HepG2 (cell line): ENCODE measurements at regions not wholly inside any gene's neighbourhood (a gene's known extent, or its start where the extent isn't known, plus 50 kb on each side); places are given as distances from the start of the nearest gene placed in this dataset.

Source experiments
- ATAC-seq: fragments of 200-7000 bp; cut with Tn5 transposase; 3 replicates; pipeline ENCODE4 v1.9.1; 2020; ENCODE audit warnings: mild to moderate bottlenecking, moderate library complexity
- BruUV-seq: library from RNA; stranded (reverse); fragments of 400-500 nt; replicated peaks from 2 replicates; lab custom pipeline; 2021; lab: Mats Ljungman, UMichigan
- CTCF ChIA-PET: fragments of 300-600 bp; formaldehyde crosslinking; extraction: SDS; loops from one replicate; lab custom pipeline; 2021; ENCODE audit warnings: low total read pairs, inconsistent platforms, low intra/inter-chr PET ratio; lab: Yijun Ruan, JAX
- POLR2A ChIA-PET: fragments of 350-600 bp; sonication (Branson Sonifier 250); formaldehyde crosslinking; loops from one replicate; lab custom pipeline; 2020; ENCODE audit warnings: antibody characterized with exemption, inconsistent platforms; lab: Yijun Ruan, JAX
- DNase-seq: peaks from one replicate; pipeline ENCODE4 v3.0.0-alpha.2; 2015; ENCODE audit warnings: low spot score
- FAIRE-seq: peaks from 3 replicates; lab custom pipeline; 2011; peaks lifted over from hg19 to GRCh38; lab: Jason Lieb, UNC
- H2AFZ ChIP-seq: one replicate; pipeline ENCODE4 v1.6.1; 2011; ENCODE audit warnings: low read length, inconsistent platforms
- H3K27ac ChIP-seq: fragments of 300-600 bp; 3 replicates; pipeline ENCODE4 v1.8.0; 2011; ENCODE audit warnings: mixed run types, mild to moderate bottlenecking, mixed read lengths, low read length, inconsistent platforms; ENCODE audit not compliant: insufficient read depth; ENCODE audit errors: extremely low read length
- H3K27me3 ChIP-seq, 2 experiments: fragments of 200-600 bp in 1 of 2; 2 replicates in 1 of 2; 3 replicates in 1 of 2; pipeline versions ENCODE4 v1.6.0 to v1.8.0; 2011; ENCODE audit warnings: low read length in 2 of 2, mild to moderate bottlenecking in 2 of 2, moderate library complexity in 2 of 2, inconsistent platforms in 1 of 2; ENCODE audit not compliant: insufficient read depth in 2 of 2, control insufficient read depth in 1 of 2
- H3K36me3 ChIP-seq, 2 experiments: fragments of 200-600 bp in 1 of 2; replicated peaks in 1 of 2; 2 replicates in 1 of 2; 3 replicates in 1 of 2; pipeline versions ENCODE4 v1.5.1 to v1.8.0; 2011; ENCODE audit warnings: low read length in 2 of 2, inconsistent platforms in 1 of 2; ENCODE audit not compliant: insufficient read depth in 2 of 2, control insufficient read depth in 1 of 2
- H3K4me1 ChIP-seq: 2 replicates; pipeline ENCODE4 v1.5.1; 2012; ENCODE audit warnings: low read length, inconsistent platforms; ENCODE audit not compliant: insufficient read depth
- H3K4me2 ChIP-seq: 2 replicates; pipeline ENCODE4 v1.6.0; 2011; ENCODE audit warnings: low read depth, low read length, inconsistent platforms
- H3K4me3 ChIP-seq, 3 experiments: fragments of 200-600 bp in 1 of 3; sonication (generic), shearing (Covaris generic) in 1 of 3; replicated peaks in 1 of 3; 2 replicates each; pipeline ENCODE4 v1.5.1; 2011 to 2016; ENCODE audit warnings: low read length in 3 of 3, inconsistent platforms in 2 of 3, low read depth in 2 of 3, mild to moderate bottlenecking in 2 of 3, control low read depth in 1 of 3, mixed read lengths in 1 of 3; ENCODE audit not compliant: insufficient read depth in 1 of 3
- H3K79me2 ChIP-seq: one replicate; pipeline ENCODE4 v1.6.1; 2011; ENCODE audit warnings: low read length, inconsistent platforms; ENCODE audit not compliant: insufficient read depth
- H3K9ac ChIP-seq: 2 replicates; pipeline ENCODE4 v1.6.0; 2011; ENCODE audit warnings: mild to moderate bottlenecking, low read depth, low read length, inconsistent platforms; ENCODE audit not compliant: insufficient read depth
- H3K9me3 ChIP-seq: 2 replicates; pipeline ENCODE4 v1.5.1; 2012; ENCODE audit warnings: mild to moderate bottlenecking, low read length
- H4K20me1 ChIP-seq: 2 replicates; pipeline ENCODE4 v1.6.0; 2011; ENCODE audit warnings: inconsistent platforms, mild to moderate bottlenecking, low read length, moderate library complexity; ENCODE audit not compliant: insufficient read depth
- ARHGAP35 ChIP-seq: sonication (generic); formaldehyde crosslinking; IDR thresholded peaks from 2 replicates; pipeline ENCODE4 v1.9.0; 2022; ENCODE audit warnings: mild to moderate bottlenecking, inconsistent platforms, moderate library complexity, missing genetic modification reagents, borderline replicate concordance
- ATF3 ChIP-seq: sonication (generic); formaldehyde crosslinking; IDR thresholded peaks from 2 replicates; pipeline ENCODE4 v1.4.0; 2020; ENCODE audit warnings: missing genetic modification reagents
- FOXC1 ChIP-seq: sonication (generic); formaldehyde crosslinking; IDR thresholded peaks from 2 replicates; pipeline ENCODE4 v1.8.0; 2022; ENCODE audit warnings: mild to moderate bottlenecking, missing genetic modification reagents, borderline replicate concordance
- HNF4A ChIP-seq: sonication (generic); formaldehyde crosslinking; IDR thresholded peaks from 2 replicates; pipeline ENCODE4 v1.4.0; 2020; ENCODE audit warnings: missing genetic modification reagents
- HOMEZ ChIP-seq: IDR thresholded peaks from 2 replicates; pipeline ENCODE4 v1.6.1; 2016; ENCODE audit warnings: low read depth
- MAFG ChIP-seq: sonication (generic); formaldehyde crosslinking; IDR thresholded peaks from 2 replicates; pipeline ENCODE4 v1.5.1; 2020; ENCODE audit warnings: mild to moderate bottlenecking, missing genetic modification reagents
- NFE2L1 ChIP-seq: sonication (generic); formaldehyde crosslinking; IDR thresholded peaks from 2 replicates; pipeline ENCODE4 v1.4.0; 2020; ENCODE audit warnings: missing genetic modification reagents, mild to moderate bottlenecking, borderline replicate concordance
- PAWR ChIP-seq: sonication (generic); formaldehyde crosslinking; IDR thresholded peaks from 2 replicates; pipeline ENCODE4 v1.4.0; 2020; ENCODE audit warnings: missing genetic modification reagents, mild to moderate bottlenecking, borderline replicate concordance
- SRY ChIP-seq: sonication (generic); formaldehyde crosslinking; IDR thresholded peaks from 2 replicates; pipeline ENCODE4 v1.8.0; 2022; ENCODE audit warnings: mild to moderate bottlenecking, missing genetic modification reagents
- TFE3 ChIP-seq: IDR thresholded peaks from 2 replicates; pipeline ENCODE4 v1.6.1; 2016
- ZNF501 ChIP-seq: sonication (generic); formaldehyde crosslinking; IDR thresholded peaks from 2 replicates; pipeline ENCODE4 v1.5.1; 2020; ENCODE audit warnings: mild to moderate bottlenecking, moderate library complexity, missing genetic modification reagents
- ZNF616 ChIP-seq: sonication (generic); formaldehyde crosslinking; IDR thresholded peaks from 2 replicates; pipeline ENCODE4 v1.5.0; 2020; ENCODE audit warnings: low read depth, mild to moderate bottlenecking, missing genetic modification reagents
- WGBS: methylation state at CpG from one replicate; pipeline ENCODE4 v1.1.6; 2017; ENCODE audit warnings: low lambda C conversion rate; 5-methylcytosine and 5-hydroxymethylcytosine counted together
- in situ Hi-C: cut with HindIII; loops from 2 replicates; pipeline ENCODE4 v1.10.0; 2017; ENCODE audit warnings: low pct_unique_long_range_greater_than_20kb; ENCODE audit not compliant: extremely low pct_ligation_motif_present
- intact Hi-C: fragments of 100-400 bp; cut with micrococcal nuclease; formaldehyde crosslinking; loops from one replicate; pipeline ENCODE4 v1.10.0; 2022; ENCODE audit not compliant: unreplicated experiment
- TF ChIP-seq, protein P1 (sequence below): sonication (generic); formaldehyde crosslinking; IDR thresholded peaks from 2 replicates; pipeline ENCODE4 v1.4.0; 2020; ENCODE audit warnings: missing genetic modification reagents
- TF ChIP-seq, protein P2 (sequence below): sonication (generic); formaldehyde crosslinking; IDR thresholded peaks from 2 replicates; pipeline ENCODE4 v1.4.0; 2020; ENCODE audit warnings: missing genetic modification reagents

DNA sequence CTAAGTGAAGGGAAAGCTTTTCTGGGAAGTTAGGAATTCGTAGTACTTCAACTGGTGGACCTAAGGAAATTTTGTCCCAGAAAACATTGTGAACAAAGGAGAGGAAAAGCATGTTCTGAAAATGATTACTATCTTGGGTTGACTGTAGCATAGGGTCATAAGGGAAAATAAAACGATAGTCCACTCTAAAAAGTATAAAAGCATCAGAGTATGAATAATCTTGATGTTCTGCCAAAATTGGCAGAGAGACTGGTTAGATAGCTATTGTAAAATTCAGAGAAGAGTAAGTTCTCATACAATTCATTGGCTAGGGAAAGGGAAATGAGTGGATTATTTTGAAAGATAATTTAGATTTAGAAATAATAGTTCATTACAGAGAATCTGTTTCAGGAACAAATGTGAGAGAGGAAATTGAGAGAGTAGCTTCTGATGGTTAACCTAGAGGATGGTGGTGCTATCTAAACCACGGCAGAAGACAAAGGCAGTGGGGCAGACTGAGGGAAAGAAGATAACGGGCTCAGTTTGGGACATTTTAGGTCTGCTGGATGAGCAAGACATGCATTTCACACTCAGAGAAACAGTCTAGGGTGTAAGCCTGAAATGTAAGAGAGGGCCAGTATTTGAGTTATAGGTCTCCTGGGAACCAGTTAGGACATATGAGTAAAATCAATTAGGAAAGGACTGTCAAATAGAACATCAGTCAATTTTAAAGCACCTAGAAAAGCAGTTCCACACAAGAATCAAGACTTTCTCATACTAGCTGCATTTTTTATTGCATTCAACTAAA, 799.3 kb upstream of the CXADR start:
- no TSS peak for BruUV-seq
- no peak overlapping the region for H3K4me2 ChIP-seq
- H3K79me2 ChIP-seq: no peaks in the 10 kb centered on the region
- peaks cover 15% of the 10 kb centered on the region for H3K9me3 ChIP-seq
- CTCF ChIA-PET: no interaction called here
- in situ Hi-C loops (no loop called here), intact Hi-C loops (no loop called here)
- H3K27me3 ChIP-seq: no peaks in the 10 kb centered on the region
- POLR2A ChIA-PET: no interaction called here
- ATAC-seq: no peak
- peaks cover 11% of the 10 kb centered on the region; the same call in 1 of the 2 replicates for H3K4me1 ChIP-seq
- no peaks in the 10 kb centered on the region for H3K36me3 ChIP-seq
- no peak overlapping the region for H2AFZ ChIP-seq
- no peaks in the 10 kb centered on the region for H4K20me1 ChIP-seq
- TF ChIP-seq, protein P1, sequence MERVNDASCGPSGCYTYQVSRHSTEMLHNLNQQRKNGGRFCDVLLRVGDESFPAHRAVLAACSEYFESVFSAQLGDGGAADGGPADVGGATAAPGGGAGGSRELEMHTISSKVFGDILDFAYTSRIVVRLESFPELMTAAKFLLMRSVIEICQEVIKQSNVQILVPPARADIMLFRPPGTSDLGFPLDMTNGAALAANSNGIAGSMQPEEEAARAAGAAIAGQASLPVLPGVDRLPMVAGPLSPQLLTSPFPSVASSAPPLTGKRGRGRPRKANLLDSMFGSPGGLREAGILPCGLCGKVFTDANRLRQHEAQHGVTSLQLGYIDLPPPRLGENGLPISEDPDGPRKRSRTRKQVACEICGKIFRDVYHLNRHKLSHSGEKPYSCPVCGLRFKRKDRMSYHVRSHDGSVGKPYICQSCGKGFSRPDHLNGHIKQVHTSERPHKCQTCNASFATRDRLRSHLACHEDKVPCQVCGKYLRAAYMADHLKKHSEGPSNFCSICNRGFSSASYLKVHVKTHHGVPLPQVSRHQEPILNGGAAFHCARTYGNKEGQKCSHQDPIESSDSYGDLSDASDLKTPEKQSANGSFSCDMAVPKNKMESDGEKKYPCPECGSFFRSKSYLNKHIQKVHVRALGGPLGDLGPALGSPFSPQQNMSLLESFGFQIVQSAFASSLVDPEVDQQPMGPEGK (CRISPR knock-in tag): no peak
- TF ChIP-seq FOXC1 (CRISPR knock-in tag) (no peak), MAFG (no peak), PAWR (CRISPR knock-in tag) (no peak), NFE2L1 (no peak), ATF3 (CRISPR knock-in tag) (no peak), ZNF616 (CRISPR knock-in tag) (no peak), TFE3 (CRISPR knock-in tag) (no peak), ZNF501 (CRISPR knock-in tag) (no peak), HOMEZ (no peak), ARHGAP35 (no peak), HNF4A (CRISPR knock-in tag) (no peak), SRY (no peak)
- TF ChIP-seq, protein P2, sequence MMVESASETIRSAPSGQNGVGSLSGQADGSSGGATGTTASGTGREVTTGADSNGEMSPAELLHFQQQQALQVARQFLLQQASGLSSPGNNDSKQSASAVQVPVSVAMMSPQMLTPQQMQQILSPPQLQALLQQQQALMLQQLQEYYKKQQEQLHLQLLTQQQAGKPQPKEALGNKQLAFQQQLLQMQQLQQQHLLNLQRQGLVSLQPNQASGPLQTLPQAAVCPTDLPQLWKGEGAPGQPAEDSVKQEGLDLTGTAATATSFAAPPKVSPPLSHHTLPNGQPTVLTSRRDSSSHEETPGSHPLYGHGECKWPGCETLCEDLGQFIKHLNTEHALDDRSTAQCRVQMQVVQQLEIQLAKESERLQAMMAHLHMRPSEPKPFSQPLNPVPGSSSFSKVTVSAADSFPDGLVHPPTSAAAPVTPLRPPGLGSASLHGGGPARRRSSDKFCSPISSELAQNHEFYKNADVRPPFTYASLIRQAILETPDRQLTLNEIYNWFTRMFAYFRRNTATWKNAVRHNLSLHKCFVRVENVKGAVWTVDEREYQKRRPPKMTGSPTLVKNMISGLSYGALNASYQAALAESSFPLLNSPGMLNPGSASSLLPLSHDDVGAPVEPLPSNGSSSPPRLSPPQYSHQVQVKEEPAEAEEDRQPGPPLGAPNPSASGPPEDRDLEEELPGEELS (CRISPR knock-in tag): no peak
- FAIRE-seq: no peak
- DNase-seq: no peak
- H3K9ac ChIP-seq: no peak overlapping the region
- H3K4me3 ChIP-seq: no peak overlapping the region
- WGBS: 2% methylated on average over 4 of the region's 4 CpGs
- no peak overlapping the region for H3K27ac ChIP-seq
